VCaP (cell line): ENCODE measurements at regions not wholly inside any gene's neighbourhood (a gene's known extent, or its start where the extent isn't known, plus 50 kb on each side); places are given as distances from the start of the nearest gene placed in this dataset.

Experiments used
- H3K27ac ChIP-seq: fragments of 450-650 bp; 2 replicates; pipeline ENCODE4 v1.5.1; 2017
- CTCF ChIP-seq: fragments of 450-650 bp; conservative IDR thresholded peaks from 2 replicates; pipeline ENCODE4 v1.5.1; 2017; ENCODE audit warnings: mild to moderate bottlenecking, moderate library complexity

GRCh38 chr14:84792722-84793410, 737.1 kb upstream of the FLRT2 start:
- H3K27ac ChIP-seq: no peak overlapping the region
- TF ChIP-seq CTCF: no peak

- TF ChIP-seq CTCF: no peak
- H3K27ac ChIP-seq: no peak overlapping the region
Observed at GRCh38 chr14:84797326-84797725, 732.6 kb upstream of the FLRT2 start.

GRCh38 chr14:84804468-84804867, 725.5 kb upstream of the FLRT2 start:
- no peak overlapping the region for H3K27ac ChIP-seq
- no peak for TF ChIP-seq CTCF

GRCh38 chr14:84804895-84805294, 725.0 kb upstream of the FLRT2 start:
- no peak overlapping the region for H3K27ac ChIP-seq
- TF ChIP-seq CTCF: no peak

- no peak overlapping the region for H3K27ac ChIP-seq
- no peak for TF ChIP-seq CTCF
Observed at GRCh38 chr14:84806181-84806580, 723.8 kb upstream of the FLRT2 start.

GRCh38 chr14:84806622-84807021, 723.3 kb upstream of the FLRT2 start:
- TF ChIP-seq CTCF: no peak
- H3K27ac ChIP-seq: no peak overlapping the region

GRCh38 chr14:84807673-84808072, 722.3 kb upstream of the FLRT2 start:
- H3K27ac ChIP-seq: no peak overlapping the region
- no peak for TF ChIP-seq CTCF
